Lower leg skin (tissue), 3 donors: ENCODE measurements at regions not wholly inside any gene's neighbourhood (a gene's known extent, or its start where the extent isn't known, plus 50 kb on each side); places are given as distances from the start of the nearest gene placed in this dataset.

Experiments used
- POLR2A ChIP-seq, 2 donors: fragments of 450-650 bp; IDR thresholded peaks; one replicate each; pipeline ENCODE4 v1.6.1; 2016 to 2017; ENCODE audit warnings: antibody characterized with exemption in 2 of 2, mild to moderate bottlenecking in 1 of 2, moderate library complexity in 1 of 2
- TF ChIP-seq, protein P1 (sequence below), 3 donors: fragments of 450-650 bp; IDR thresholded peaks; one replicate each; pipeline ENCODE4 v1.5.1; 2016; ENCODE audit warnings: antibody characterized with exemption in 3 of 3, mild to moderate bottlenecking in 3 of 3, moderate library complexity in 2 of 3

GRCh38 chrX:13902406-13902805 lies 85.5 kb upstream of the GPM6B start:
- no peak for TF ChIP-seq POLR2A (IDR thresholded peaks at IDR 0.05)
- TF ChIP-seq, protein P1, sequence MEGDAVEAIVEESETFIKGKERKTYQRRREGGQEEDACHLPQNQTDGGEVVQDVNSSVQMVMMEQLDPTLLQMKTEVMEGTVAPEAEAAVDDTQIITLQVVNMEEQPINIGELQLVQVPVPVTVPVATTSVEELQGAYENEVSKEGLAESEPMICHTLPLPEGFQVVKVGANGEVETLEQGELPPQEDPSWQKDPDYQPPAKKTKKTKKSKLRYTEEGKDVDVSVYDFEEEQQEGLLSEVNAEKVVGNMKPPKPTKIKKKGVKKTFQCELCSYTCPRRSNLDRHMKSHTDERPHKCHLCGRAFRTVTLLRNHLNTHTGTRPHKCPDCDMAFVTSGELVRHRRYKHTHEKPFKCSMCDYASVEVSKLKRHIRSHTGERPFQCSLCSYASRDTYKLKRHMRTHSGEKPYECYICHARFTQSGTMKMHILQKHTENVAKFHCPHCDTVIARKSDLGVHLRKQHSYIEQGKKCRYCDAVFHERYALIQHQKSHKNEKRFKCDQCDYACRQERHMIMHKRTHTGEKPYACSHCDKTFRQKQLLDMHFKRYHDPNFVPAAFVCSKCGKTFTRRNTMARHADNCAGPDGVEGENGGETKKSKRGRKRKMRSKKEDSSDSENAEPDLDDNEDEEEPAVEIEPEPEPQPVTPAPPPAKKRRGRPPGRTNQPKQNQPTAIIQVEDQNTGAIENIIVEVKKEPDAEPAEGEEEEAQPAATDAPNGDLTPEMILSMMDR (IDR thresholded peaks at IDR 0.05), result no peak
